Femur (tissue), 1 donor: ENCODE measurements at regions not wholly inside any gene's neighbourhood (a gene's known extent, or its start where the extent isn't known, plus 50 kb on each side); places are given as distances from the start of the nearest gene placed in this dataset.

Source experiments
- DNase-seq: peaks from one replicate; pipeline ENCODE4 v3.0.0-alpha.2; 2017

GRCh38 chr13:99859178-99860177, 112.1 kb downstream of the ZIC5 start:
- DNase-seq, result no peak

DNA sequence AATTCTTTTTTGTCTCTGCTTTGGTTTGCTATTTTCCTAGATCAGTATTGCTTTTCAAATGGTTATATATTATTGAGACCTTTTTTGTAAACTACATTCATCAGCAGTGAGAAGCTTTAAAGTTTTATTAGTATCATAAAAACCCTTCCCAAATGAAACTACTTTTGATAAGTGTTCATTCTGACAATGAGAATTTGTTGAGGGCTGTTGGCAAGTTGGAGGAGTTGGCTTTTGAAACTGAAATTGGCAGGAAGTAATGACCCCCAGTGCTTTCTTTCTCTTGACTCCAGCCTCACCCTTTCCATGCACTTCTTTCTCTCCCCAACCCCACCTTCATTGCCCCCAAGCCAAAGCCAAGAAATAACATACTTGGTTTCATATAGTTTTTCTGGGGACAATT, 113.8 kb downstream of the ZIC5 start:
- DNase-seq, result no peak

DNA sequence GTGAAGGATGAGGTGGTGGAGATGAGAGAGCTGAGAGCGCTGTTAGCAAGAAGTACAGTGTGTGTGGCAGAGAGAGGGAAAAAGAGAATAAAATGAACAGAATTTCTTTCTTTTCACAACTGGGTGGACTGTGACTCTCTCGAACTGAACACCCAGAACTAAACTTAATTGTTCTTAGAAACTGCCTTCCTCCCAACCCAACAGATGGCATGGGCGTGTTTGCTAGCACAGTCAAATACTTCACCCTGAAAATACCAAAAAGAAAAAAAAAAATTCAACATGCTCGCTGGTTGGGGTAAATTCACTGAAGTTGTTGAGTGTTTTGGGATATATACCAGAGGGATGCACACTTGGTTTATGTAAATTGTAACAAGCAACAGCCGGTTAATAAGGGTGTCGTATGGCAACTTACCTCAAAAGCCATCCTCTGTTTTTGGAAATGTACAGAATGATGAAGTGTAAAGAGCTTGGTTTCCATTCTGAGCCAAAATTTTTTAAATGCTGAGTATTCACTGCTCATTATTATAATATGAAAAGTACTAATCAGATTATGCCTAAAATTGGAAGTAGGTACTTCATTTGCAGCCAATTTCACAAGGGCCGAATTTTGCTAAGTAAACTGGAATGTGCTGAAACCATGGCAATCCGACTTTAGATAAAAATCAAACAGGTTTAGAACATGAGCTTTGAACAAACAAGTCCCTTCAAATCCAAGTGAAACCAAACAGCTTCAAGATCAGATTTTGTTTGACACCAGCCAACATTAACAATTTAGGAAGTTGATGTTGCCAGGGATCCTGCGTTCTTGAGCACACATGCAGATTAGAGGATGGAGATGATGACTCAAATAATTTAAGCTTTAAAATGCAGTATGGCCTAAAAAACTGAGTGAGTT, 115.8 kb downstream of the ZIC5 start:
- DNase-seq, result no peak

DNA sequence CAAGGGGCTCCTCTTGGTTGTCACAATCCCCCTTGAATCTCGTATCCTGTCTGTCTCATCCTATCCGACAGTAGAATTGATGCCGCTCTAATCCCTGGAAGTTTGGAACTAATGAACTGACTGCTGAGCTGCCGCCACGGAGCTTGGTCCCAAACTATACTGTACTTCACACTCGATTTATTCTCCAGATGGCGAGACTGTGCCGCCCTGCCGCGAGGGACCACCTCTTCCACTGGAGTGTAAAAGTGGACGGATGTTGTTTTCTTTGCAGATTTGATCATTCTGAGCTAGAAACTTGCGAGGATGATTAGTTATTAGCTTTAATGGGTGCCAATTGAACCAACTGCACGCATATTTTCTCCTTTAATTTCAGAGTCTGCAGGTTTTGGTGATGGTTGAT, 117.2 kb downstream of the ZIC5 start:
- no peak for DNase-seq

DNA sequence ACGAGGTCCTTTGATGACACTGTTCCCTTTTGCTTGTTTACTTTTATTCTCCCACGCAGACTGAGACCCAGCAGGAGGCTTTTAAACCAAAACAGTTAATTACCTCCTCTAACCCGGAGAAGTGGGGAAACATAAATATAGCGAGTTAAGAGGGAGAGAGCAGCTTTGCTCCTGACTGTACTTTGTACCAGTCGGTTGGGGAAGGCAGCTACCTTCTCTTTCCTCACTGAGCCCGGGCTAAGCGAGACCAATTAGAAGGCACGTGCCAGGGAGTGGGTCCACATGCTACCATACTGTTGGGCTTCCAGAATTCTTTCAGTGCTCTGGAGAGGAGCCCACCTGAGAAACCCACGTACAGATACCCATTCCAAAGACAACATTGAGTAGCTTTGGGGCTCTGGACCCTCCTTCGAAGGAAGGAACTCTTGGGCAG, 124.2 kb downstream of the ZIC5 start:
- no peak for DNase-seq

DNA sequence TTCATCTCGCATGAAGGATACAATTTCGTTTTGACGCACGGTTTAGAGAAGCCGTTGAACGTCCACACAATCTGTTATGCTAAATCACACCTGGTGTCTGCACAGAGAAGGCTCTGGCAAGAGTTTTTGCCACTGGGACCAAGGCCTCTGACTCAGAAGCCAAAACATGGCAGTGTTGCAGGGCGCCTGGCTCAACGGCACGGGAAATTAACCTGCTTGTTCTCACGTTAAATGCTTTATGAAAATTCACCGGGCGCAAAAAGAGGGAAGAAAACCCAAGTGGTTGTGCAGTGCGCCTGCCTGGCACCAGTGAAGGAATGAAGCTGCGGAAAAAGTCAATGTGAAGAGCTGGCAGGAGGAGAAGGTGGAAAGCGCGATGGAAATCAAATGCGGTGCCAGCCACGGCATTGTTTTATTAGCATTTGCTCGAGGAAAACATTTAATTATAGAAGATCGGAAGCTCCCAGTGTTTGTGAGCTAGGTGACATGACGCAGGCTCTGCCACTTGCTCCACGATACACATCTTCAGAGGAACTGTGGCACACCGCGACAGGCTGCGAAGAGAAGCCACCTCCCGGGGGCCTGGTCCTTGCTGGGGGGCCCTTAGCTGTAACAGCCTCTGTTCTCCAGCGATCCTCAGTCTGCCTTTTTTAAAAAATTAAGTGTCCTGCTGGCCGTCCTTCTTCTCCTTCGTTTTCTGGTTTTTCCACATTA, 126.2 kb downstream of the ZIC5 start:
- no peak for DNase-seq

- no peak for DNase-seq
These were observed 127.1 kb downstream of the ZIC5 start for GRCh38 chr13:99844421-99844820.

- no peak for DNase-seq
These were observed 127.7 kb downstream of the ZIC5 start for GRCh38 chr13:99843872-99844271.

DNA sequence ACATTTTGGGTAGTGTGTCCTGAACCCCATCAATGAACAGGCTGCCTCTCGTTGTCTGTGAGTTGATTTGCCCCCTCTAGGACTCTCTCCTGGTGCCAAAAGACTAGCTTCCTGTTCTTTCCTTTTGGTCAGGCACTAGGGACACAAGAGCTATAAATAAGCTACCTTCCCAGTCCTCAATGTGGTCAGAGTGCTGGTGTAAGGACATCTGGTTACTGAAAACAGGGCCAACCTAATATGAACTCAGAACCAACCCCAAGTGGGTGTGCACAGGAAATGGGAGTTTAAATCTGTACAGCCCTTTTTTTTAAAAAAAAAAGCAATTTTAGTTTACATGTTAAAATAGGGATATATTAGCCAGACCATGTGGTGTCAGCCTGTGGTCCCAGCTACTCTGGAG, 129.2 kb downstream of the ZIC5 start:
- no peak for DNase-seq

DNA sequence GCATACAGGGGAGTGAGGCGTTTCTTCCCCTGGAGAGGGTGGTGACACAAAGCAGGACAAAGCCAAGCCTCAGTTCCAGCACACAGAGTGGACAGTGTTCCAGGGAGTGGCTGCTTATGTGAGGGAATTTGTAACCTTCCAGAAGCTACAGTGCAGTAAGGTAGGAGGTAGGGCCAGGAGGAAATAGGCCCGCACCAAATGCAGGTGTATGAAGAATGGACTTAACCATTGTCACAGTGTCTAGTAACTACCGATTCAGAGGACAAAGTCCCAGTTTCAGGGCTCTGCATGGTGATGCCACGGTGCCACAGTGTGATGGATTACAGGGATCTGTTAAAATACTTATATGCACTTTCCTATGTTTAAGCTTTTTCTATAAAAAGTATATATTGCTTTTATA, 135.3 kb downstream of the ZIC5 start:
- no peak for DNase-seq

- no peak for DNase-seq
These were observed 136.1 kb downstream of the ZIC5 start for GRCh38 chr13:99835442-99835841.

- DNase-seq, result no peak
These were observed 137.3 kb downstream of the ZIC5 start for GRCh38 chr13:99834246-99834645.

- DNase-seq, result no peak
These were observed 139.2 kb downstream of the ZIC5 start for GRCh38 chr13:99832347-99832746.

- no peak for DNase-seq
These were observed 140.6 kb downstream of the ZIC5 start for GRCh38 chr13:99830931-99831330.

- no peak for DNase-seq
These were observed 141.9 kb downstream of the ZIC5 start for GRCh38 chr13:99829593-99830239.

DNA sequence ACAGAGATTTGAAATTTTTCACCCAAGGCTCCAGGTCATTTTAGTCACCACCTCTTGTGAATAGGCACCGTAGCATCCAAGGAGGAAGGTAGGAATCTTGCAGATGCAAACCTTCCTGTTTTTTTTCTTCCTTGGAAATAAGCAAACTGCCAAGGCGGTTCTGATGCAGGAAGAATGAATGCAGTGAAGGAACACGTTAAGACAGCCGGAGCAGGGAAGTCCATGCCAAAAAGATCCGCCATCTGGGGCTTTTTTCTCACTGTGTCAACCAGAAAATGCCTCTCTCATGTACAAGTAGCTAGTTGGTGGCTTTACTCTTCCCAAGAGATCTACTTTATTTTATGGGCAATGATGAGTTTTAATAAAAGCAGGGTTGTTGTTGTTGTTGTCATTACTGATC, 142.4 kb downstream of the ZIC5 start:
- no peak for DNase-seq

DNA sequence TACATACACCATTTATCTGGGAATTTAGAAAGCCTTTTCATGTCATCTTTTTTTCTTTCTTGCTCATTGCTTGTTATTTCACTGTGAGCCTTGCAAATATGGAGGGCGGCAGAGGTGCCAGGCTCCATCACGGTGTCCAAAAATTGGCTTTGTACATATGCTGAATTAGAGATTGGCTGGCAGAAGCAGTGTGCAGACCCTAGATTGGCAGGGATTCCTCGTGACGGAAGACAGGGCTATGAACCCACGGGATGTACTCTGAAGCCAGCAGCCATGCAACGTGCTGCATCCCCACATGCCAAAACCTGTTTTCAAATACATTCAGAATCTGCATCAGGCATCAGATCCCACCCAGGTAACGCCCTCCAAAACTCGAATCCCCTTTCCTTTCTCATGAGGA, 142.8 kb downstream of the ZIC5 start:
- DNase-seq, result no peak

DNA sequence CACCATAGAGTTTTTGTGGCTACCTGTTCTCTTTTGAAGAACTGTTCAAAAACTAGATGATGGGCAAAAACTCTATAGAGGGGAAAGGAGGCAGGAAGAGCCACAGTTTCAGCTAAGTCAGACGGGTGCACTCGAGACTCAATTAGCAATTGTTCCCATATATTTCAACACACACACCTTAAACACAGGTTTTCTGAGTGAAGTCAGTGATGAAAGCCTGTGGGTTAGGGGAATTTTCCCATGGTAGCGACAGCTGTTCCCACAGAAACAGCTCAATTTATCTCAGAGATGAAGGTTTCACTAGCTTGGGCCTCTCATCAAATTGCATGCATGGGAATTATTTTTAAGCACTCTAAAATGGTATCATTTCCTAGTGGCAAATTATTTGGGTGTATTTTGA, 143.4 kb downstream of the ZIC5 start:
- DNase-seq, result no peak

DNA sequence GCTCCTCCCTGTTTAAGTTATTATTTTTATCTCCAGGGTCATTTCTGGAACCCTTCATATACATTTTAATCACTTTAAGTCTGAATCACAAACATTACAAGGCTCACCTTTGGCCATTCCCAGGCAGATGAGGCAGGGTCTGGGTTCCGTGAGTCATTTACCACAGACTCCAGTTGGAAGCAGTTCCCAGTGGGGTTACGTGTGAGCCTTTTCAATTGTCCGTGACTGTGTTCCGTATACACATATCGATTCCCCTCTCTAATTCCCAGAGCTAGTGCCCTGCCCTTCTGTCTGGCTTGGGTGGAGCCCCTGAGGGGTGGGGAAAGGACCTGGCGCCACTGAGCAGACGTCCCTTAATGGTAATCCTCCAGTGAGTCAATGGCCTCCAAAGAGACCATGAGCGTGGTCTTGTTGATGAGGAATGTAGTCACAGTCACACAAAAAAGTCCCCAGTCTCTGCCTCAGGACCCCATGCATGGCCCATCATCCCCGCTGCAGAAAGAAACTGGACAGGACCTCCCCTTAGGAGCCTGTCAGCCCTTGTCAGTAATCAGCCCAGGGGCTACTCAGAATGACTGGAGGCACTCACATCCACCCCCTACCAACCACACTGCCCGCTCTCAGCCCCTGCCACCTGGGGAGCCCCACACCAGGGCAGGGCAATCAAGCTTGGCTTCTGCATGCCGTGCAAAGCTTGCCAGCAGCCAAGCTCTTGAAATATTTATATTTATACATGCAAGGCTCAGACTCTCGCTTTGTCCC, 144.4 kb downstream of the ZIC5 start:
- DNase-seq, result no peak

DNA sequence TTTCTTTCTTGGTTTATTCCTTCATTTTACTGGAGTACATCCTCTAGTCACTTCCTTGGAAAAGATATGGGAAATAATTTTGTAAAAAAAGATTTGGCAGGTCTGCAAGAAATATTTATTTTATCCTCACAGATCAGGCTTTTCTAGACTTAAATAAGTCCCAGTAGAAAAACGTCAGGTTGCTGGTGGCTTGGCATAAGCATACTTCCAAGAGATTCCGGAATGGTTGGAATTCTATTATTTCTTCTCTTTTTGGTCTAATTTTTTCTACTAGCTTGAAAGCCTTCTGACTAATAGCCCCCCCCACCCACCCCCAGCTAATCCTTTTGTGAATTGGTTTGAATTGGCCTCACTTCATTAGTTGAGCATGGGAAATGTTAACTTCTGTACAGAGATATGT, 147.6 kb downstream of the ZIC5 start:
- no peak for DNase-seq

DNA sequence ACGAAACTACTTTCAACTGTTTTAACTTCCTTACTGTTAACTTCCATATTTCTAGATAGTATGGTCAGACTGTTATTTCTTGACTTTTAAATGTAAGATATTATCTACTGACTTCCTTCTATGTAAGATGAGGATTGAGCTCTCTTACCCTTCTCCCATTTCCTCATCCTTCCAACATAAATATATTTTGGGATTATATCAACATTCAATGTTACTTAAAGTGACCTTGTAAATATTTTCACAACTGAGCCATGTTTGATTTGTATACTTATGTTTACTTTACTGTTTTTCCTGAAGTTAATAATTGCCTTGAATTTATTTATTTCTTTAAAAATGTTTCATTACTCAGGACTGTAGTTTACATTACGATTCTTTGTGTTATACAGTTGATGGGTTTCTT, 148.7 kb downstream of the ZIC5 start:
- no peak for DNase-seq

- no peak for DNase-seq
These were observed 149.8 kb downstream of the ZIC5 start for GRCh38 chr13:99821741-99822140.
